ENCODE measurements at regions not wholly inside any gene's neighbourhood (a gene's known extent, or its start where the extent isn't known, plus 50 kb on each side); places are given as distances from the start of the nearest gene placed in this dataset.
"Not testable (repeated sequence)": the region's sequence is repeated elsewhere in the genome, so short reads cannot be mapped to it uniquely, and the experiment has no call there.

DNA sequence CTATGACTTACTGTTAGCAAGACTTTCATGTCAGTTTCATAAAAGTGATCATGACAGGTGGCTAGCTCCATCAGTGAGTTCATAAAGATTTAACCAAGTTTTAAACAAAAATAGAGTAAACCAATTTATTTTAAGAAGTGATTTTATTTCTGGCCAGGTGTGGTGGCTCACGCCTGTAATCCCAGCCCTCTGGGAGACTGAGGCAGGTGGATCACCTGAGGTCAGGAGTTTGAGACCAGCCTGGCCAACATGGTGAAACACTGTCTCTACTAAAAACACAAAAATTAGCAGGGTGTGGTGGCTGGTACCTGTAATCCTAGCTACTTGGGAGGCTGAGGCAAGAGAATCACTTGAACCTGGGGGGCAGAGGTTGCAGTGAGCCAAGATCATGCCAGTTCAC, 111.4 kb upstream of the MAP2 start:
- not testable (repeated sequence) for DNase-seq

GRCh38 chr2:209314653-209315052, 109.2 kb upstream of the MAP2 start:
- DNase-seq: no peak

- DNase-seq: no peak
Observed at GRCh38 chr2:209316141-209316540, 107.7 kb upstream of the MAP2 start.

DNA sequence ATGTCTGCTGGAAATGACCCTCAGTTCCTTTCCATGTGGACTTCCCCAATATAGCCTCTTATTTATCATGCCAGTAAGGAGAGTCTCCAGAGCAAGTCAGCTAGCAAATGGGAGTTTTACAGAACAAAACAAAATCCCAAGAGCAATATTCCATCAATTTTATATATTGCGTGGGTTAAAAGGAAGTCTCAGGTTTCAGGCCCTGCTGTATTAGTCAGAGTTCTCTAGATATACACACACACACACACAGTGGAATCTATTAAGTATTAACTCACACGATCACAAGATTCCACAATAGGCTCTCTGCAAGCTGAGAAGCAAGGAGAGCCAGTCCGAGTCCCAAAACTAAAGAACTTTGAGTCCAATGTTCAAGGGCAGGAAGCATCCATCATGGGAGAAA, 102.8 kb upstream of the MAP2 start:
- no peak for DNase-seq

DNA sequence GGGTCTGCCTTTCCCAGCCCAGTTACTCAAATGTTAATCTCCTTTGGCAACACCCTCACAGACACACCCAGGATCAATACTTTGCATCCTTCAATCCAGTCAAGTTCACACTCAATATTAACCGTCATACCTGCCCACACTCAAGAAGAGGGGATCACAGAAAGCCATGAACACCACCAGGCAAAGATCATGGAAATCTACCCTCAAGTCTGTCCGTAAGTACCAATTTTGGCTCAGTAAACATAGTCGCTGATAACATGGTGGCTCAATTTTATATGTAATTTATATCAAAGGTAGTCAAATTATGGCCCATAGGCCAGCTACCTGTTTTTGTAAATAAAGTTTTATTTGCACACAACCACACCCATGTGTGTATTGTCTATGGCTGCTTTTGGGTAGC, 102.3 kb upstream of the MAP2 start:
- no peak for DNase-seq

- DNase-seq: no peak
Observed at GRCh38 chr2:209322041-209322440, 101.8 kb upstream of the MAP2 start.

- DNase-seq: no peak
Observed at GRCh38 chr2:209322905-209323512, 100.8 kb upstream of the MAP2 start.

- DNase-seq: no peak
Observed at GRCh38 chr2:209323738-209324137, 100.1 kb upstream of the MAP2 start.

- DNase-seq: no peak
Observed at GRCh38 chr2:209324281-209324680, 99.6 kb upstream of the MAP2 start.

GRCh38 chr2:209331291-209331844, 92.5 kb upstream of the MAP2 start:
- no peak for DNase-seq

- peak; percentile 5 for DNase-seq
Observed at GRCh38 chr2:209334188-209335017, 89.4 kb upstream of the MAP2 start.

- no peak for DNase-seq
Observed at GRCh38 chr2:209340522-209340921, 83.3 kb upstream of the MAP2 start.

- no peak for DNase-seq
Observed at GRCh38 chr2:209344349-209344748, 79.5 kb upstream of the MAP2 start.

DNA sequence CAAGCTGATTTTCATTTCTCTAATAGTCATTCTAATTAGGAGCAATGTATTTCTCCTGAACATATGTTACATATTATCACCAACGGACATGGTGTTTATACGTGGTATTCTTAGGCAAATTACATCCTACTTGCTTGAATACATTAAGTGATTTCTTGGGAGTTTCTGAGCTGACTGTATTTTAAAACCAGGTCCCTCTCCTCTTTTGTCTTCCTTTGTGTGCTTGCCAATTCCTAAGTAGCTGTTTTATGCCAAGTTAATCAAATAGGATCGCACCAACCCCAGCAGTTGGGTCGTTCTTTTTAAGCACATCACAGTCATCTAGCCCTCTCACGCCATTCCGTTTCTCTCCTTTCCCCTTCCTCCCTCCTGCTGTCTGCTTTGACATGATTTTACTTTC, 75.4 kb upstream of the MAP2 start:
- no peak for DNase-seq

DNA sequence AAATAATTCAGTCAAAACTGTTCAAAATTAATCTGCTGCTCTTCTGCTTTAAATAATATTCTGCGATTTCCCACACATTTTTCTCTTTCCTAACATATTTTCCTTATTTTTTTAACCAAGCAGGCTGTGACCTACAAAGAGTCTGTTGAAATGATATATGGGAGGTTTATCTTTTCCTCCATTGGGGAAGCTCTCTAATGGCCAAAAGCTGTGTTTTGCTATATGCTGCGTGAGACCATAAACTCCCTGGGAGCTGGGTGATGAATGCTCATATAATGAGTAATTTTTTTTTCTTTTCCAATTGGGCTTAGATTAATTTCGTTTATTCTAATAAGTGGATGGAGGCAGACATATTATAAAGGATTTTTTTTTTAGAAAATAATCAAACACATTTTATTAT, 72.2 kb upstream of the MAP2 start:
- DNase-seq: no peak

DNA sequence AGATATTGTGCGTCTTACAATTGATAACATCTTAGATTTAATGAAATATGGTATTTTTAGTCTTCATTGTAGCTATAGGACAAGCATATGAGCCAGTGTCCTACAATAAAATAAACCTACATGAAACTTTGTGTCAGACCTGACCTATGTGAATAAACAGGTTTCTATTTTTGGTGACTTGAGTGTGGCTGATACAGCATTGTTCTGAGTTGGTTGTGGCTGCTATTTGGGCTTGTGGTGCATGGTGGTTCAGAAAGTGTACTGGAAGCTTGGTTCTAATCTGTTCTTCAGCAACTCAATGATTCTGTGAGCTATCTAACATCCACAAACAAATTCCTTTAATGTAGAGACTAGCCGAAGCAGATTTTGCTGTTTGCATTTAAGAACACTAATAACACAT, 64.9 kb upstream of the MAP2 start:
- DNase-seq: no peak

DNA sequence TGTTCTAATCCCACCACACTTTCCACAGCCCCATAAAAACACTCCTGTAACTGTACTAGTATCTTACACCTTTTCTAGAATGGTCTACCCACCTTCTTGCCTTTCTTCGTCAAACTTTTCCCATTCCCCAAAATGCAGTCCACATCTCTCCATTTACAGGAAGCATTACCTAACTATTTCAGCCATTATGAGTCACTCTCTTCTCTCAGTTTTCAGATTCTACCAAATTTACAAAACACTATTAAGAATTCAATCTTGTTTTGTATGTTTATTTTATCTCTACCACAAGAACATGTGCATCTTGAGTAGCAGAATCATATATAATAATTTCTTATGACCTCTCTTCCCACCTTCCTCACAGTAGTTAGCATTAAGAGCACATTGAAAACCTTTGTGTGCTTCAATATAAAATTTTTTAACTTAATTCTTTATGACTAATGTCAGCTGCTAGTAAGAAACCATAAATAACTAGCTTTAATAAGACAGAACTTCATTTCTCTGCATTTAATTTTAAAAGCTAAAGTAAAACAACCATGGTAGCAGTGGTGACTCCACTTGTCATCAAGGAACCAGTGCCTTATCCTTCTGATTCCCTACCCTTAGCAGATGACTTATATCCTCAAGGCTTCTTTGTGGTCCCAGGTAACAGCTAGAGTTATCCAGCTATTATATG, 56.6 kb upstream of the MAP2 start:
- no peak for DNase-seq

DNA sequence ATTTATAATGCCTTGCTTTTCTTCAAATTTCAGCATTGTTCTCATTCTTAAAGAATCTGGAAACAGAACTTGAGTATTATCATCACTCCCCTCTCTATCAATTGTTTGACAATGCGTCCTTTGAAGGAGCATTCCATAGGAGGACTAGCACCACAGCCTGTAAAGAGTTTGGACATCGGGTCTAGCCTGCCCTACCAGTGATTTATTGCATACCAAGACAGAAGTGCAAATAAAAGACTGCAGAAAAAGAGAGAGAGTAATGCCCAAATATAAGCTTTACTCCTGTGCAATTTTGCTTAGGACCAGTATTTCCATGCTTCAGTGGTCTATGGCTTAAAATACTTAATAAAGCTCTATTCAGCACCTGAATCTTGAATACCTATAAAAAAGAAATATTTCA, 55.4 kb upstream of the MAP2 start:
- no peak for DNase-seq

- no peak for DNase-seq
Observed at GRCh38 chr2:209368914-209369313, 54.9 kb upstream of the MAP2 start.

DNA sequence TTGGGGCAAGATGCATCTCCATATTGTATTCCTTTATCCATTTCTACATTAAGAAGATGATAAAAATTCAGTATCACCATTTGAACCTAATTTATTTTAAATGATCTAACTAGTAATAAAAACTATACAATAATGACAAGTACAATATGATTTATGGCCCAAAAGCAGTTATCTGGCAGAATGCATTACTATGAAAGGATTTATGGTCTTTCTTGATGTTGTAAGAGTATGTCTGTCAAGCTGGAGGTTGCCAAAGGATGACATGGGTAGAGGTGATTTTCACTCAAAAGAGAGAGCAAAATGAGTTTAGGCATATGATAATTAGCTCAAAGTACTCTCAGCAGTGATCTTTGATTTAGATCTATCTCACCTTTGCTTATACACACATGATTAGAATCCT, 54.2 kb upstream of the MAP2 start:
- no peak for DNase-seq

GRCh38 chr2:209371407-209371806, 52.4 kb upstream of the MAP2 start:
- no peak for DNase-seq
